ENCODE measurements at regions not wholly inside any gene's neighbourhood (a gene's known extent, or its start where the extent isn't known, plus 50 kb on each side); places are given as distances from the start of the nearest gene placed in this dataset.
"Not testable (repeated sequence)": the region's sequence is repeated elsewhere in the genome, so short reads cannot be mapped to it uniquely, and the experiment has no call there.

DNA sequence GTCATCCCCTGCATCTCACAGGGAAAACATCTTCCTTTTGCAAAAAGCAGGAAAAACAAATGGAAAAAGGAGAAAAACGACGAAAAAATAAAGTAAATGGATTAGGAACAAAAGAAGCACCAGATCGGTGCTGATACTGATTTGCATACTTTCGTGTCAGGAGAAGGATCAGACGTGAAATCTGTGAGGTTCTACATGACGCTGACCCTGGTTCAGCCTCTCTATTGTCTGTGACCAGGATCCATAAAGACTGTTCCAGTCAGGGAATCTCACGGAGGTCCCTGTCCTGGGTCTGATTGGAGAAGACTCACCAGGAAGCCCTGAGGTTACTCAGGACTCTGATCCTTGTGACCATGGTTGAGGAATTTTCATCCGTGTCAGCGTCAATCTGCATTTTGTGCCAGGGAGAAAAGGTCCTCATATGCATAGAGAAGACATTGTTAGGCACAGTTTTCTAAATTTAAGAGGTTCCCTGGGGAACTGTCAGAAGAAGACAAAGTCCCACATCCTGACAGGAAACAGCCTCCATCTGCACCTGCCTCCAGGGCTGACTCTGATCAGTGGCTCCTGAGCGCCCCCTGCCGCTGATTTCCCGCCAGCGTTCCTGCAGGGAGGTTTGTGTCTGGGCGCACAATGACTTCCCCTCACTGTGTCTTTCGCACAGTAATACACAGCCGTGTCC is 808.2 kb downstream of the TMEM121 start:
- DNase-seq (ENCODE audit: low spot score): not testable (repeated sequence)

DNA sequence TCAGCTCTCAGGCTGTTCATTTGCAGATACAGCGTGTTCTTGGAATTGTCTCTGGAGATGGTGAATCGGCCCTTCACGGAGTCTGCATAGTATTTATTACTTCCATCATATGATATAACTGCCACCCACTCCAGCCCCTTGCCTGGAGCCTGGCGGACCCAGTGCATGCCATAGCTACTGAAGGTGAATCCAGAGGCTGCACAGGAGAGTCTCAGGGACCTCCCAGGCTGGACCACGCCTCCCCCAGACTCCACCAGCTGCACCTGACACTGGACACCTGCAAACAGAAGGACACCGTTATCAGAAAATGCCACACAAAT is 808.7 kb downstream of the TMEM121 start:
- DNase-seq (ENCODE audit: low spot score): not testable (repeated sequence)

DNA sequence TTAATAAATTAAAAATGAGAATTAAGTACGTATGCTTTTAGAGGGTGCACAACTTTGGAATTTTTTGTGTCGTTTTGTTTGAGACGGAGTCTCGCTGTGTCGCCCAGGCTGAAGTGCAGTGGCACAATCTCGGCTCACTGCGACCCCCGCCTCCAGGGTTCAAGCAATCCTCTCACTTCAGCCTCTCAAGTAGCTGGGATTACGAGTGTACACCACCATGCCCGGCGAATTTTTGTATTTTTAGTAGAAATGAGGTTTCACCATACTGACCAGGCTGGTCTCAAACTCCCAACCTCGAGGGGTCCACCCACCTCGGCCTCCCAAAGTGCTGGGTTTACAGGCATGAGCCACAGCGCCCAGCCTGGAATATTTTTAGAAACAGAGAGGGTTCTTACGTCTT is 812.4 kb downstream of the TMEM121 start:
- not testable (repeated sequence) for DNase-seq (ENCODE audit: low spot score)

DNA sequence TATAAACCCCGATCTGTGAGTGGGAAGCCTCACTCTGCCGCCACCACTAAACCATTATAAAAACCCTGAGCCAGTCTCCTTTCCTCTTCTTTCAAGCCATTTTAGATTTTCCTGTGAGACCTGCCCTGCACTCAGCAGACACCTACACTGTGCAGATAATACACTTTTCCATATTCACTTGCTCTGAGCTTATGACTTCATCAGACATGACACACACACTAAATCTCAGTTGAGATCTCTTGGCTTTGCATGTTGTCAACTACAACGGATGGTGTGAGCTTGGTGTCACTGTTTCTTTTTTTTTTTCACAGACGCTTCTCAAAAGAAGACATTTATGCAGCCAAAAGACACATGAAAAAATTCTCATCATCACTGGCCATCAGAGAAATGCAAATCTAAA is 814.3 kb downstream of the TMEM121 start:
- DNase-seq (ENCODE audit: low spot score): not testable (repeated sequence)

DNA sequence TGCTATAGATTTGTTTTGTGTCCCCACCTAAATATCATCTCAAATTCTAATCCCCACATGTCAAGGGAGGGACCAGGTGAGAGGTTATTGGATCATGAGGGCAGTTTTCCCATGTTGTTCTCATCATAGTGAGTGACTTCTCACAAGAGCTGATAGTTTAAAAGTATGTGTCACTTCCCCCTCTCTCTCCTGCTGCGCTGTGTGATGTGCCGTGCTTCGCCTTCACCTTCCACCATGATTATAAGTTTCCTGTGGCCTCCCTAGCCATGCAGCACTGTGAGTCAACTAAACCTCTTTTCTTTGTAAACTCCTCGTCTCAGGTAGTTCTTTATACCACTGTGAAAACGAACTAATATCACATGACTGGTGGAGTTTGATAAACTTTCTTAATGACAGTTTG is 814.8 kb downstream of the TMEM121 start:
- not testable (repeated sequence) for DNase-seq (ENCODE audit: low spot score)

DNA sequence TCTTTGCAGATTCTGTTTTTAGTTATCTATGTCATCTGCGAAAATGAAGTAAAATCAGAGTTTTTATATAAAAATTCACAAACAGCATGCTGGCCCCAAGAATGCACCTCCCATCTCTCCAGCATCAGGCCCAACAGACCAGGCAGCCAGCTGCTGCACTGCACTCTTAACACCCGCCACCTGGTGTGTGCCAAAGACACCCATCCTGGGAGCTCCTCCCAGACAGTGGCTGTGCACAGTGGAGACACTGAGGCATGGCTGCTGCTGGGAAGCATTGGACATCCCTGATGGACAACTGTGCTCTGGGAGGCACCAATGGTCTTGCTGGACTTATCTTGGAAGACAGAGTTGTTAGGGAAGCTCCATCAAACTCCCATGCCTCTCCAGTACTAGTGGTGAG is 817.2 kb downstream of the TMEM121 start:
- DNase-seq (ENCODE audit: low spot score): no peak

DNA sequence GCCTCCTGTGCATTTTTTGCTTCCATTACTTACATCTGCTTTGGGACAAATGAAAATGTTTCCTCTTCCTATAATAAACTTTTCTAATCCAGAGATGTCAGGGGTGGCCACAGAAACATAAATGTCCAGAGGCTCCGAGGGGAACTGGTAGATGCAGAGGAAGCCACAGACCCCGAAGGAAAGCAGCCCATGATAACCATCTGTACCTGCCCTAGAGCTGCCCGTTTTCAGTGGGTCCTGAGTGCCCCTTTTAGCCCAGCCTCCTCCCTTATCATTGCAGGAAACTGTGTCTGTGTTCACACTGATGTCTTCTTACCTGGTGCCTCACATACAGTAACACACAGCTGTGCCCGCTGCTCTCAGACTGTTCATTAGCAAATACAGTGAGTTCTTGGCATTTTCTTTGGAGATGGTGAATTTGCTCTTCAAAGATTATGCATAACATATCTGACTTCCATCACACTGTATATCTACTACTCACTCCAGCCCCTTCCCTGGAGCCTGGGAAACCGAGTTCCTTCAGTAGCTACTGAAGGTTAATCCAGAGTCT is 817.8 kb downstream of the TMEM121 start:
- DNase-seq (ENCODE audit: low spot score): not testable (repeated sequence)

DNA sequence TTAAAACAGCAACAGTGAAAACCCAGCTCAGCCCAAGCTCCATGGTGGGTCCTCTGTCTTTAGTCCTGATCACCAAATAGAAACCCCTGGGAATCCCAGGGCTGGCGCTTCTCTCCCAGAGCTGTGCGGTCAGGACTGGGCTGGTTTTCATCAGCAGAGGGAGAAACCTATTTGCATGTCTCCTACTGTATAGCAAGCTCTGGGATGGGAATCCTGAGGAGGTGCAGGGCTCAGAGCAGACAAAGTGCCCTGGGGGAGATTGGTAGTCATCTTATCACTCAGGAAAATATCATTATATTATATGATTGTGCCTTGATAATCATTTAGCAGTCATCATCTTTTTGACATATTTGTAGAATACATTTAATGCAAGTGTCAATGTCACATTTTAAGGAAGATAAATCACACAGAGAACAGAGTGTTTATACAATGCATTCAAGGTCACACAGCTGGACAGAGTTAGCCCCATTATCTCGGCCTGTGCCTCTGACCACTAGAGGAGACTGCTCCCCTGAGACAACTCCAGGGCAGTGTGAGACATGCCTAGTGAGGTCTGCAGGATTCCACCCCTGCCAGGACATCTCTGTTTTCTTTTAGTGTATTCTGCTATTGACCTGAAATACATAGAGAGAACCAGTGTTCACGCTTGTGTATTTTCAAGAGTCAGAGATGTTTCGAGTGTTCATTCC is 818.6 kb downstream of the TMEM121 start:
- DNase-seq (ENCODE audit: low spot score): not testable (repeated sequence)

DNA sequence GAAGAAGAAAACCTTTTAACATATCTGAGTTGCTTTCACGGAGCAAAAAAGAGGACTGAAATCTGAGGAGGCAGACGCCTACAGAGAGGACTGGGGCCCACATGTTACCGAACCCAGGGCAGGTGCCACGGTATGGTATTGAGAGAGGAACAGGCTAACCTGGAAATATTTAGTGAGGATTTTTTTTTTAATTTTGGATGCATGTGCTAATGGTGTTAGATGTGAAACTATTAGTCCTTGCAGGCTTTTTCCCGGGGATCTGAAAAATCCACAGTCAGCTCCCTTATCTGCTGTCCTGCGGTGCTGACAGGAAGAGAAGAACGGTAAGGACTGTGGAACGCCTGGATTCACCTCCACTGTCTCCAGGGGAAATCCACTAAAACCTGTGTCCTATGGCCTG is 819.7 kb downstream of the TMEM121 start:
- no peak for DNase-seq (ENCODE audit: low spot score)

DNA sequence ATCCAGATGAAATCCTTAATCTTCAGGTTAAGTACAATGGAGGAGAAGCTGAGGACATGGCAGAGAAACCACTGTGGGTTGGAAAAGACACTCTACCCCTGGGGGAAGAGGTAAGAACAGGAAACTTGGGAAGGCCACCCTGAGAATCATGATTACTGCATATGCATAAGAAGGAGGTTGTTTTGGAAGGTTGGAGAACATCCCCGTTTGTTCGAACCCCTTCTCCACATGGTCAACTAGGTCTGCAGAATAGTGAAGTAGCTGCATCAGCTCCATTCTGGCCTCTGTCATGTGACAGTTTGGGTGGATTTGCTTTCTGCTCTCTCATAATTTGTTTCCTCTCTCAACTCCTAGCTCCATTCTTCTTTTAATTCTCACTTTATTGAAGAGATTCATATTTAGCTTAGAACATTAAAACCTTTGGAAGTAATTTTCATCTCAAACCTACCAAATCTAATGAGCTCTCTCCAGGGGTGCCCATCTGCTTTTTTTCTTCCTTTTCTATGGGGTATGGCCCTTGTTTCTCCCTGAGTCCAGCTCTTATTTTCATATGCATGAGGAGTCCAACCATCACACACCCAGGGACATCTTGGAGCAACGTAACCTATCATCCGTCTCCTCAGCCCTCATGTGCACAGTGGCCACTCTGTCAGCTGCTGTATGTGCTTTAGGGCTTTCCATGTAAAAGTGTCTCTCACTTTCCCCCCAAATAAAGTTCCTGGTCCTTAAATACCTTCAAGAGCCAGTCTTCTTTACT is 820.3 kb downstream of the TMEM121 start:
- DNase-seq (ENCODE audit: low spot score): no peak

DNA sequence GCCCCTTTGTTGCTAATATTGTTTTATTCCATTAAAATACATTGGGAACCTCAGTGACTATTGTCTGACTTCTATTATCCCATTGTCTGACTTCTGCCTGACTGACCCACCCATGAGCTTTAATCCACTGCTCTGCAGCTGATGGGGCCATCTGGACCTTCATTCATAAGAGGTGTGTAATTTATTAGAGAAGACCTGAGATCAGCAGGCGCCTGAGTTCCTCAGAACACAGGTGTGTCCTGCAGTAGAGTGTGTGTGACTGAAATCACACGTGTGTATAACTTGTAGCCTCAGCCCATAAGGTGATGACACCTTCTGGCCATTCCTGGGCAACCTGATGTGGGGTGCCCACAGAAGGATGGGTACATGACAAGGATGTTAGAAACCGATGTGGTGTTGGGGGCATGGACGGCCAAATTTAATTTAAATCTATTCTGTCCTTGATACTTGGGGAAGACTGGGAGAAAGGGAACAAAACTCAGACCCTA is 821.0 kb downstream of the TMEM121 start:
- DNase-seq (ENCODE audit: low spot score): no peak

DNA sequence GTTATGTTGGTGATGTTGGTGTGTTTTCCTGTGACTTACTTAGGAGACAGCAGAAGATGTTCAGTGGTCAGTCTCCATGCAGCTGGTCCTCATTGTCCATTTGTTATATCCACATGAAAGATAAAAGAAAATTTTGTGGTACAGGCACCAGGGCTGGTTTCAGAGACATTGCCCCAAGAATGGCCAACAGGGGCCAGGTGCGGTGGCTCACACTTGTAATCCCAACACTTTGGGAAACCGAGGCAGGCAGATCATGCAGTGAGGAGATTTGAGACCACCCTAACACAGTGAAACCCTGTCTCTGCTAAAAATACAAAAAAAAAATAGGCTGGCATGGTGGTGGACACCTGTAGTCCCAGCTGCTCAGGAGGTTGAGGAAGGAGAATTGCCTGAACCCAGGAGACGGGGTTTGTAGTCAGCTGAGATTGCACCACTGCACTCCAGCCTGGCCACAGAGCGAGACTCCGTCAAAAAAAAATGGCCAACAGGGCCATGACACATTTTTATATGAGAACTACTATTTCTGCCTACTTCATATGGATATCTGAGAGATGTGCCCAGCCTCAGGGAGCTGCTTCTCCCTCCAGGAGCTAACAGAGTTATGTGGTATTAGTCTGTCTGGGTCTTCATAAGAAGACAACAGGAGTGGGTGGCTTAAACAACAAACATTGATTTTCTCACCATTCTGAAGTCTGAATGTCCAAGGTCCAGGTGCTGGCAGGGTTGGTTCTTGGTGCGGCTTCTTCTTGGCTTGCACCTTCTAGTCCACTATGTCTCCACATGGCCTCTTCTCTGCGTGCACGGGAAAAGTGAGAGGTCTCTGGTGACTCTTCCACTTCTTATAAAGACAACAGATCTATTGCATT is 821.7 kb downstream of the TMEM121 start:
- no peak for DNase-seq (ENCODE audit: low spot score)

DNA sequence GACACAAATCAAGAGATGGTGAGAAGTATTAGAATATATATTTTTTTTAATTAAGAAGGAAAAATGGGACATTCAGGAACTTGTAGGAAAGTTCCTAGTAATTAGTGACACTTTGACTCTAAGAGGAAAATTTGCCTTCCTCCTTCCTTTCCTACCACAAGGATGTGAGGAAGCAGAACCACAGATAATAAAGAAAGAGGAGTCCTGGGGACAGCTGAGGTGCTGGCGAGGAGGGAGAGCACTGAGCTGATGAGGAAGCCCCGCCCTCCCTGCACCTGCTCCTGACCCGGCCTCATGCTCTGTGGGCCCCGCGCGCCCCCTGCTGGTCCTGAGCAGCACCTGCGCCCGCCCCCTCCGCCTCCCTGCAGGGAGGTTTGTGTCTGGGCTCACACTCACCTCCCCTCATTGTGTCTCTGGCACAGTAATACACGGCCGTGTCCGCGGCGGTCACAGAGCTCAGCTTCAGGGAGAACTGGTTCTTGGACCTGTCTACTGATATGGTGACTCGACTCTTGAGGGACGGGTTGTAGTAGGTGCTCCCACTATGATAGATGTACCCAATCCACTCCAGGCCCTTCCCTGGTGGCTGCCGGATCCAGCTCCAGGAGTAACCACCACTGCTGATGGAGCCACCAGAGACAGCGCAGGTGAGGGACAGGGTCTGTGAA is 822.6 kb downstream of the TMEM121 start:
- peak; percentile 91 for DNase-seq (ENCODE audit: low spot score)

DNA sequence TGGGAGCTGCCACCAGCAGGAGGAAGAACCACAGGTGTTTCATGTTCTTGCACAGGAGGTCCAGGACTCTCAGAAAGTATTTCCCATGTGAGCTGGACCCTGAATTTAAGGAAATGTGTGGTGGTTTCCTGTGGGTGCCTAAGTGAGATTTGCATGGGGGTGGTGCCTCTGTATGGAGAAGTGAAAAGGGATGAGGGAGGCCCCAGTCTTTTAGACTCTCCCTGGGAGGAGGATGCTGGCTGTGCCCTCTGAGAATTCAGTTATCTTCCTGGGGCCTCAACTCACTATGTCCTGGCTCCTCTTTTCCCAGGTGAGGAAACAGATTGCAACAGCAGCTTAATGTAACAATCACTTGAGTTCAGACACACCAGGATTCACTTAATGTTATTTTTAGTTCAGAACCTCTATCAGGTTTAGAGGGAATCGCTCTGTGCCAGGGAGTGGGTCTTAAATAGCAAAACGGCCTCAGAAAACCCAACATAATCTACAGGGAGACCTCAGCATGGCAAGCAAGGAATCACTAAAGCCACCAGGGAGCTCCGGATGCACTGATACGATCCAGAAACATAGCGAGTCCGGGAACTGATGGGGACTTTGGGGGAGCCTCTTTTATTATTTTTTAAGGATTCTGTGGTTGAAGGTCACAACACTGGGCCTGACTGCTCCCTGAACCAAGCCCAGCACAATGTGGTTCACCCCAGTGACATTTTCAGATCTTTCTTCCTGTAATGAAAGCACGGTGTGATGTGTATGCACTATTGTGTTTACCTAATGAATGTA is 823.5 kb downstream of the TMEM121 start:
- not testable (repeated sequence) for DNase-seq (ENCODE audit: low spot score)

DNA sequence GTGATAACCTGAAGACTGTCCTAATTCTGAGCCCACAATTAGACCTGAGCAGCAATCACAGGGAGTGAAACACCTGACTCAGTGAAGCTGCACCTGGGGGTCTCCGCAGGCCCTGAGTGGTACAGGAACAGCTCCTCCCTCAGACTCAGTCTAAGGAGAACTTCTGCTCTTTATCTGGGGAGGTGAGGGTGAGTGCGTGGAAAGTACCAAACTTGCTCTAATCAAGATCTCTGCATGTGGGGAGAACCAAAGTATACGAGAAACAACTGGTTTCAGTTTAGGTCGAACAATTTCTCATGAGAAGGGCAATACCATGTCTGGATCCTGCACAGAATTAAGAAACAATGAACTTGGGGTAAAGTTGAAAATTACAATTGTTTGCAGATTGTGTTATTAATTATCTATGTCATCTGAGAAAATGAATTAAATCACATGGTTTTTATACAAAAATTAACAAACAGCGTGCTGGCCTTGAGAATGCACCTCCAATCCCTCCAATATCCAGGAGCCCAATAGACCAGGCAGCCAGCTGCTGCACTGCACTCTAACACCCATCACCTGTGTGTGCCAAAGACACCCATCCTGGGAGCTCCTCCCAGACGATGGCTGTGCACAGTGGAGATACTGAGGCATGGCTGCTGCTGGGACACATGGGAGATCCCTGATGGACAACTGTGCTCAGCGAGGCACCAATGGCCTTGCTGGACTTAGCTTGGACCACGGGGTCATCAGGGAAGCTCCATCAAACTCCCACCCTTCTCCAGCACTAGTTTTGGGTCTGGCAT is 828.8 kb downstream of the TMEM121 start:
- not testable (repeated sequence) for DNase-seq (ENCODE audit: low spot score)

DNA sequence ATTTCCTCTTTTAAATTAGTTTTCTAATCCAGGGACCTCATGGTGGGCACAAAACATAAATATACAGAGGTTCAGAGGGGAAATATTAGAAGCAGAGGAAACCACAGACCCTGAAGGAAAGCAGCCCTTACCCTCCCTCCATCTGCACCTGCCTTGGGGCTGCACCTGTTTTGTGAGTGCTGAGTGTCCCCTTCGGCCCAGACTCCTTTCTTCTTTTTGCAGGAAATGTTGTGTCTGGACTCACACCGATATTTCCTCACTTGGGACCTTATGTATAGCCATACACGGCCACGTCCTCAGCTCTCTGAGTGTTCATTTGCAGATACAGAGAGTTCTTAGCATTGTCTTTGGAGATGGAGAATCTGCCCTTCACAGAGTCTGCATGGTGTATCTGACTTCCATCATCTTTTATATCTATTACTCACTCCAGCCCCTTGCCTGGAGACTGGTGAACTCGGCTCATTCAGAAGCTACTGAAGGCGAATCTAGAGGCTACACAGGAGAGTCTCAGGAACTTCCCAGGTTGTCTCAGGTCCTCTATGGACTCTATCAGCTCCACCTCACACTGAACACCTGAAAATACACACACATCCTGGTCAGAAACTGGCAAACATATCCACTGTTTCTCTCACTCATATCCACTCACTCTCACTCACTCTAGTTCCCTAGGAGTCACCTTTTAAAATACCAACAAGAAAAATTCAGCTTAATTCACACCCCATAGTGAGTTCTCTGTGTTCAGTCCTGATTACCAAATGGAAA is 829.7 kb downstream of the TMEM121 start:
- not testable (repeated sequence) for DNase-seq (ENCODE audit: low spot score)

DNA sequence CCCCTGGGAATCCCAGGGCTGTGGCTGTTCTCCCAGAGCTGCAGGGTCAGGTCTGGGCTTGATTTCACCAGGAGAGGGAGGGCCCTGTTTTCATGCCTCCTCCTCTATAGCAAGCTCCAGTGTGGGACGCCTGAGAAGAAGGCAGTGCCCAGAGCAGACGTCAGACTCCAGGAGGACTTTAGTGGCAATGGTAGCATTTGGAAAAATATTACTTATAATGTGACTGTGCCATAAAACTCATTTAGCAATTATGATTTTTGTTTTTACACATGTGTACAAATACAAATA is 830.2 kb downstream of the TMEM121 start:
- not testable (repeated sequence) for DNase-seq (ENCODE audit: low spot score)

Measured in mesenteric fat pad (tissue), 1 donor.